GM12892 (cell line): ENCODE measurements at regions not wholly inside any gene's neighbourhood (a gene's known extent, or its start where the extent isn't known, plus 50 kb on each side); places are given as distances from the start of the nearest gene placed in this dataset.
A peak's percentile ranks its signal among the peaks of the same experiment; 100 is the strongest.
"Not testable (repeated sequence)": the region's sequence is repeated elsewhere in the genome, so short reads cannot be mapped to it uniquely, and the experiment has no call there.

Experiments used
- DNase-seq: peaks from one replicate; pipeline ENCODE4 v3.0.0; 2011; ENCODE audit not compliant: insufficient read length
- FAIRE-seq: peaks from 2 replicates; lab custom pipeline; 2011; peaks lifted over from hg19 to GRCh38; lab: Jason Lieb, UNC
- POLR2A ChIP-seq: IDR thresholded peaks from 2 replicates; pipeline ENCODE4 v1.6.1; 2011; ENCODE audit warnings: low read depth, low read length, control low read depth
- POLR2AphosphoS5 ChIP-seq: IDR thresholded peaks from 2 replicates; pipeline ENCODE4 v1.6.1; 2011; ENCODE audit warnings: low read depth, low read length, control low read depth
- TAF1 ChIP-seq: IDR thresholded peaks from 2 replicates; pipeline ENCODE4 v1.6.1; 2011; ENCODE audit warnings: low read depth, mild to moderate bottlenecking, control low read depth, low read length, borderline replicate concordance

GRCh38 chrX:40380655-40381488, 199.9 kb upstream of the ATP6AP2 start:
- FAIRE-seq (no peak), DNase-seq (no peak)
- TF ChIP-seq TAF1: no peak
- no peak for TF ChIP-seq POLR2AphosphoS5
- TF ChIP-seq POLR2A: no peak

GRCh38 chrX:40377684-40378083, 203.1 kb upstream of the ATP6AP2 start:
- TF ChIP-seq POLR2AphosphoS5 (no peak), POLR2A (no peak), TAF1 (no peak)
- FAIRE-seq: peak; percentile 63

GRCh38 chrX:40374486-40374885, 206.3 kb upstream of the ATP6AP2 start:
- TF ChIP-seq POLR2A (no peak), POLR2AphosphoS5 (no peak), TAF1 (no peak)

More at GRCh38 chrX:40377684-40378083, 203.1 kb upstream of the ATP6AP2 start:
- DNase-seq: no peak

GRCh38 chrX:40373641-40374040, 207.1 kb upstream of the ATP6AP2 start:
- no peak for FAIRE-seq
- no peak for DNase-seq
- TF ChIP-seq POLR2AphosphoS5: no peak
- no peak for TF ChIP-seq TAF1
- no peak for TF ChIP-seq POLR2A

More at GRCh38 chrX:40374486-40374885, 206.3 kb upstream of the ATP6AP2 start:
- DNase-seq: no peak
- FAIRE-seq: no peak

- TF ChIP-seq TAF1 (no peak), POLR2AphosphoS5 (no peak), POLR2A (no peak)
- FAIRE-seq (peak; percentile 38), DNase-seq (no peak)
These were observed 207.7 kb upstream of the ATP6AP2 start for GRCh38 chrX:40373025-40373424.

GRCh38 chrX:40371376-40371775, 209.4 kb upstream of the ATP6AP2 start:
- FAIRE-seq (no peak), DNase-seq (no peak)
- TF ChIP-seq TAF1: no peak
- TF ChIP-seq POLR2A: no peak
- no peak for TF ChIP-seq POLR2AphosphoS5

- TF ChIP-seq POLR2AphosphoS5: no peak
- TF ChIP-seq POLR2A: no peak
- TF ChIP-seq TAF1: no peak
- FAIRE-seq: peak; percentile 46
- DNase-seq: no peak
These were observed 212.1 kb upstream of the ATP6AP2 start for GRCh38 chrX:40368611-40369061.

- no peak for TF ChIP-seq POLR2A
- TF ChIP-seq POLR2AphosphoS5: no peak
- TF ChIP-seq TAF1: no peak
- no peak for DNase-seq
- FAIRE-seq: no peak
These were observed 214.1 kb upstream of the ATP6AP2 start for GRCh38 chrX:40366661-40367060.

GRCh38 chrX:40362291-40362690, 218.5 kb upstream of the ATP6AP2 start:
- DNase-seq, FAIRE-seq: not testable (repeated sequence)

- FAIRE-seq (no peak), DNase-seq (no peak)
- TF ChIP-seq POLR2AphosphoS5 (no peak), TAF1 (no peak), POLR2A (no peak)
These were observed 220.2 kb upstream of the ATP6AP2 start for GRCh38 chrX:40360557-40360956.

GRCh38 chrX:40359593-40359992, 221.2 kb upstream of the ATP6AP2 start:
- FAIRE-seq (no peak), DNase-seq (no peak)
- TF ChIP-seq POLR2A: no peak
- no peak for TF ChIP-seq POLR2AphosphoS5
- no peak for TF ChIP-seq TAF1

GRCh38 chrX:40358994-40359393, 221.8 kb upstream of the ATP6AP2 start:
- FAIRE-seq (no peak), DNase-seq (no peak)
- no peak for TF ChIP-seq TAF1
- no peak for TF ChIP-seq POLR2A
- no peak for TF ChIP-seq POLR2AphosphoS5

GRCh38 chrX:40349251-40349650, 231.5 kb upstream of the ATP6AP2 start:
- DNase-seq (no peak), FAIRE-seq (no peak)
- TF ChIP-seq POLR2A: no peak
- no peak for TF ChIP-seq POLR2AphosphoS5
- no peak for TF ChIP-seq TAF1

- FAIRE-seq: no peak
These were observed 234.4 kb upstream of the ATP6AP2 start for GRCh38 chrX:40346379-40346778.

More at GRCh38 chrX:40346379-40346778, 234.4 kb upstream of the ATP6AP2 start:
- TF ChIP-seq POLR2A: no peak
- no peak for TF ChIP-seq TAF1
- no peak for TF ChIP-seq POLR2AphosphoS5
- DNase-seq: no peak
